WTC11 (cell line): ENCODE measurements at regions not wholly inside any gene's neighbourhood (a gene's known extent, or its start where the extent isn't known, plus 50 kb on each side); places are given as distances from the start of the nearest gene placed in this dataset.

Source experiments
- ATF3 ChIP-seq: sonication (generic); formaldehyde crosslinking; conservative IDR thresholded peaks from 2 replicates; pipeline ENCODE4 v1.8.1; 2022; ENCODE audit warnings: mild to moderate bottlenecking, missing genetic modification reagents
- E2F1 ChIP-seq: sonication (generic); formaldehyde crosslinking; IDR thresholded peaks from 2 replicates; pipeline ENCODE4 v1.8.0; 2022; ENCODE audit warnings: mild to moderate bottlenecking, missing genetic modification reagents
- JUN ChIP-seq: sonication (generic); formaldehyde crosslinking; IDR thresholded peaks from 2 replicates; pipeline ENCODE4 v1.8.0; 2023; ENCODE audit warnings: mild to moderate bottlenecking, missing genetic modification reagents
- MAX ChIP-seq: sonication (generic); formaldehyde crosslinking; IDR thresholded peaks from 2 replicates; pipeline ENCODE4 v1.8.0; 2022; ENCODE audit warnings: mild to moderate bottlenecking, missing genetic modification reagents
- MYBL2 ChIP-seq: sonication (generic); formaldehyde crosslinking; IDR thresholded peaks from 2 replicates; pipeline ENCODE4 v1.8.1; 2023; ENCODE audit warnings: mild to moderate bottlenecking, moderate library complexity, missing genetic modification reagents
- PREB ChIP-seq: sonication (generic); formaldehyde crosslinking; IDR thresholded peaks from 2 replicates; pipeline ENCODE4 v1.8.1; 2022; ENCODE audit warnings: mild to moderate bottlenecking, missing genetic modification reagents, moderate library complexity, borderline replicate concordance
- SMAD3 ChIP-seq: sonication (generic); formaldehyde crosslinking; IDR thresholded peaks from 2 replicates; pipeline ENCODE4 v1.8.0; 2022; ENCODE audit warnings: missing genetic modification reagents, mild to moderate bottlenecking, borderline replicate concordance
- TEAD4 ChIP-seq: sonication (generic); formaldehyde crosslinking; IDR thresholded peaks from 2 replicates; pipeline ENCODE4 v1.8.0; 2022; ENCODE audit warnings: mild to moderate bottlenecking, missing genetic modification reagents
- ZNF396 ChIP-seq: fragments of 250-450 bp; sonication (Bioruptor Pico); IDR thresholded peaks from 2 replicates; pipeline ENCODE4 v1.8.0; 2021; ENCODE audit warnings: mild to moderate bottlenecking, moderate library complexity, borderline replicate concordance
- ZNF512 ChIP-seq: sonication (generic); formaldehyde crosslinking; IDR thresholded peaks from 2 replicates; pipeline ENCODE4 v1.8.1; 2022; ENCODE audit warnings: missing genetic modification reagents, borderline replicate concordance
- TF ChIP-seq, protein P1 (sequence below): fragments of 200-600 bp; IDR thresholded peaks from 2 replicates; pipeline ENCODE4 v1.8.0; 2022; ENCODE audit warnings: antibody characterized with exemption
- TF ChIP-seq, protein P2 (sequence below): sonication (generic); formaldehyde crosslinking; IDR thresholded peaks from 2 replicates; pipeline ENCODE4 v1.8.0; 2023; ENCODE audit warnings: missing genetic modification reagents
- TF ChIP-seq, protein P3 (sequence below): sonication (generic); formaldehyde crosslinking; IDR thresholded peaks from 2 replicates; pipeline ENCODE4 v1.8.0; 2022; ENCODE audit warnings: missing genetic modification reagents
- TF ChIP-seq, protein P4 (sequence below): sonication (generic); formaldehyde crosslinking; IDR thresholded peaks from 2 replicates; pipeline ENCODE4 v1.8.1; 2023; ENCODE audit warnings: mild to moderate bottlenecking, missing genetic modification reagents, moderate library complexity

GRCh38 chr13:105684216-105684615, 851.2 kb downstream of the EFNB2 start:
- no peak for TF ChIP-seq PREB (CRISPR knock-in tag)
- TF ChIP-seq JUN (CRISPR knock-in tag): no peak
- TF ChIP-seq, protein P1, sequence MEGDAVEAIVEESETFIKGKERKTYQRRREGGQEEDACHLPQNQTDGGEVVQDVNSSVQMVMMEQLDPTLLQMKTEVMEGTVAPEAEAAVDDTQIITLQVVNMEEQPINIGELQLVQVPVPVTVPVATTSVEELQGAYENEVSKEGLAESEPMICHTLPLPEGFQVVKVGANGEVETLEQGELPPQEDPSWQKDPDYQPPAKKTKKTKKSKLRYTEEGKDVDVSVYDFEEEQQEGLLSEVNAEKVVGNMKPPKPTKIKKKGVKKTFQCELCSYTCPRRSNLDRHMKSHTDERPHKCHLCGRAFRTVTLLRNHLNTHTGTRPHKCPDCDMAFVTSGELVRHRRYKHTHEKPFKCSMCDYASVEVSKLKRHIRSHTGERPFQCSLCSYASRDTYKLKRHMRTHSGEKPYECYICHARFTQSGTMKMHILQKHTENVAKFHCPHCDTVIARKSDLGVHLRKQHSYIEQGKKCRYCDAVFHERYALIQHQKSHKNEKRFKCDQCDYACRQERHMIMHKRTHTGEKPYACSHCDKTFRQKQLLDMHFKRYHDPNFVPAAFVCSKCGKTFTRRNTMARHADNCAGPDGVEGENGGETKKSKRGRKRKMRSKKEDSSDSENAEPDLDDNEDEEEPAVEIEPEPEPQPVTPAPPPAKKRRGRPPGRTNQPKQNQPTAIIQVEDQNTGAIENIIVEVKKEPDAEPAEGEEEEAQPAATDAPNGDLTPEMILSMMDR: no peak
- TF ChIP-seq, protein P2, sequence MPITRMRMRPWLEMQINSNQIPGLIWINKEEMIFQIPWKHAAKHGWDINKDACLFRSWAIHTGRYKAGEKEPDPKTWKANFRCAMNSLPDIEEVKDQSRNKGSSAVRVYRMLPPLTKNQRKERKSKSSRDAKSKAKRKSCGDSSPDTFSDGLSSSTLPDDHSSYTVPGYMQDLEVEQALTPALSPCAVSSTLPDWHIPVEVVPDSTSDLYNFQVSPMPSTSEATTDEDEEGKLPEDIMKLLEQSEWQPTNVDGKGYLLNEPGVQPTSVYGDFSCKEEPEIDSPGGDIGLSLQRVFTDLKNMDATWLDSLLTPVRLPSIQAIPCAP (CRISPR knock-in tag): no peak
- TF ChIP-seq SMAD3 (CRISPR knock-in tag): no peak
- TF ChIP-seq E2F1: no peak
- TF ChIP-seq, protein P3, sequence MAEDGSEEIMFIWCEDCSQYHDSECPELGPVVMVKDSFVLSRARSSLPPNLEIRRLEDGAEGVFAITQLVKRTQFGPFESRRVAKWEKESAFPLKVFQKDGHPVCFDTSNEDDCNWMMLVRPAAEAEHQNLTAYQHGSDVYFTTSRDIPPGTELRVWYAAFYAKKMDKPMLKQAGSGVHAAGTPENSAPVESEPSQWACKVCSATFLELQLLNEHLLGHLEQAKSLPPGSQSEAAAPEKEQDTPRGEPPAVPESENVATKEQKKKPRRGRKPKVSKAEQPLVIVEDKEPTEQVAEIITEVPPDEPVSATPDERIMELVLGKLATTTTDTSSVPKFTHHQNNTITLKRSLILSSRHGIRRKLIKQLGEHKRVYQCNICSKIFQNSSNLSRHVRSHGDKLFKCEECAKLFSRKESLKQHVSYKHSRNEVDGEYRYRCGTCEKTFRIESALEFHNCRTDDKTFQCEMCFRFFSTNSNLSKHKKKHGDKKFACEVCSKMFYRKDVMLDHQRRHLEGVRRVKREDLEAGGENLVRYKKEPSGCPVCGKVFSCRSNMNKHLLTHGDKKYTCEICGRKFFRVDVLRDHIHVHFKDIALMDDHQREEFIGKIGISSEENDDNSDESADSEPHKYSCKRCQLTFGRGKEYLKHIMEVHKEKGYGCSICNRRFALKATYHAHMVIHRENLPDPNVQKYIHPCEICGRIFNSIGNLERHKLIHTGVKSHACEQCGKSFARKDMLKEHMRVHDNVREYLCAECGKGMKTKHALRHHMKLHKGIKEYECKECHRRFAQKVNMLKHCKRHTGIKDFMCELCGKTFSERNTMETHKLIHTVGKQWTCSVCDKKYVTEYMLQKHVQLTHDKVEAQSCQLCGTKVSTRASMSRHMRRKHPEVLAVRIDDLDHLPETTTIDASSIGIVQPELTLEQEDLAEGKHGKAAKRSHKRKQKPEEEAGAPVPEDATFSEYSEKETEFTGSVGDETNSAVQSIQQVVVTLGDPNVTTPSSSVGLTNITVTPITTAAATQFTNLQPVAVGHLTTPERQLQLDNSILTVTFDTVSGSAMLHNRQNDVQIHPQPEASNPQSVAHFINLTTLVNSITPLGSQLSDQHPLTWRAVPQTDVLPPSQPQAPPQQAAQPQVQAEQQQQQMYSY (CRISPR knock-in tag): no peak
- no peak for TF ChIP-seq ATF3 (CRISPR knock-in tag)
- TF ChIP-seq MYBL2 (CRISPR knock-in tag): no peak
- no peak for TF ChIP-seq ZNF512 (CRISPR knock-in tag)
- no peak for TF ChIP-seq MAX (CRISPR knock-in tag)
- no peak for TF ChIP-seq ZNF396 (CRISPR knock-in tag)
- no peak for TF ChIP-seq TEAD4 (CRISPR knock-in tag)
- TF ChIP-seq, protein P4, sequence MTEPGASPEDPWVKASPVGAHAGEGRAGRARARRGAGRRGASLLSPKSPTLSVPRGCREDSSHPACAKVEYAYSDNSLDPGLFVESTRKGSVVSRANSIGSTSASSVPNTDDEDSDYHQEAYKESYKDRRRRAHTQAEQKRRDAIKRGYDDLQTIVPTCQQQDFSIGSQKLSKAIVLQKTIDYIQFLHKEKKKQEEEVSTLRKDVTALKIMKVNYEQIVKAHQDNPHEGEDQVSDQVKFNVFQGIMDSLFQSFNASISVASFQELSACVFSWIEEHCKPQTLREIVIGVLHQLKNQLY (CRISPR knock-in tag): no peak
